Mesendoderm (in vitro differentiated cells): ENCODE measurements at regions not wholly inside any gene's neighbourhood (a gene's known extent, or its start where the extent isn't known, plus 50 kb on each side); places are given as distances from the start of the nearest gene placed in this dataset.
A peak's percentile ranks its signal among the peaks of the same experiment; 100 is the strongest.

ENCODE experiments used
- DNase-seq: peaks from one replicate; pipeline ENCODE4 v3.0.0; 2013
- H2AK5ac ChIP-seq: 2 replicates; pipeline ENCODE4 v1.6.1; 2013; ENCODE audit warnings: low read length, inconsistent platforms
- H2BK120ac ChIP-seq: 2 replicates; pipeline ENCODE4 v1.6.1; 2013; ENCODE audit warnings: low read depth, mild to moderate bottlenecking, low read length, moderate library complexity, mixed read lengths
- H2BK15ac ChIP-seq: replicated peaks from 2 replicates; pipeline ENCODE4 v1.6.1; 2013; ENCODE audit warnings: low read depth, mild to moderate bottlenecking, moderate library complexity
- H2BK5ac ChIP-seq: 2 replicates; pipeline ENCODE4 v1.6.1; 2013; ENCODE audit warnings: low read length, inconsistent platforms
- H3K18ac ChIP-seq: 2 replicates; pipeline ENCODE4 v1.6.1; 2013; ENCODE audit warnings: mild to moderate bottlenecking, low read length, mixed read lengths
- H3K23ac ChIP-seq: one replicate; pipeline ENCODE4 v1.6.1; 2013; ENCODE audit warnings: low read length
- H3K27ac ChIP-seq: 2 replicates; pipeline ENCODE4 v1.5.1; 2013; ENCODE audit warnings: low read depth, mild to moderate bottlenecking, inconsistent platforms, low read length, moderate library complexity
- H3K27me3 ChIP-seq: 2 replicates; pipeline ENCODE4 v1.6.1; 2013; ENCODE audit warnings: low read length, control low read depth, mild to moderate bottlenecking, inconsistent platforms; ENCODE audit not compliant: insufficient read depth, poor library complexity
- H3K36me3 ChIP-seq: 2 replicates; pipeline ENCODE4 v1.6.1; 2013; ENCODE audit warnings: low read length, inconsistent platforms; ENCODE audit not compliant: control insufficient read depth, insufficient read depth
- H3K4ac ChIP-seq: one replicate; pipeline ENCODE4 v1.6.1; 2013; ENCODE audit warnings: low read depth, mild to moderate bottlenecking, low read length, moderate library complexity
- H3K4me1 ChIP-seq: 2 replicates; pipeline ENCODE4 v1.6.1; 2013; ENCODE audit warnings: low read depth, low read length, inconsistent platforms; ENCODE audit not compliant: control insufficient read depth
- H3K4me2 ChIP-seq: 2 replicates; pipeline ENCODE4 v1.6.1; 2013; ENCODE audit warnings: low read length
- H3K4me3 ChIP-seq: 2 replicates; pipeline ENCODE4 v1.5.1; 2013; ENCODE audit warnings: mild to moderate bottlenecking, low read length
- H3K56ac ChIP-seq: one replicate; pipeline ENCODE4 v1.6.1; 2013; ENCODE audit warnings: low read length
- H3K79me1 ChIP-seq: 2 replicates; pipeline ENCODE4 v1.6.1; 2013; ENCODE audit warnings: low read length, inconsistent platforms
- H3K79me2 ChIP-seq: 2 replicates; pipeline ENCODE4 v1.6.1; 2013; ENCODE audit warnings: mild to moderate bottlenecking, low read length; ENCODE audit not compliant: control insufficient read depth, insufficient read depth
- H3K9ac ChIP-seq: 2 replicates; pipeline ENCODE4 v1.6.1; 2013; ENCODE audit warnings: low read length, inconsistent platforms
- H4K5ac ChIP-seq: one replicate; pipeline ENCODE4 v1.6.1; 2013; ENCODE audit warnings: low read length
- H4K8ac ChIP-seq: one replicate; pipeline ENCODE4 v1.6.1; 2013; ENCODE audit warnings: low read depth, mild to moderate bottlenecking, control low read depth, low read length, moderate library complexity
- WGBS: extraction: QIAGEN DNeasy Blood & Tissue Kit; methylation state at CpG from one replicate; pipeline ENCODE4 v1.1.7; 2013; ENCODE audit warnings: low lambda C conversion rate, missing lambda C conversion rate; ENCODE audit not compliant: insufficient coverage; ENCODE audit errors: extremely low coverage; 5-methylcytosine and 5-hydroxymethylcytosine counted together

- no peak overlapping the region for H3K9ac ChIP-seq
- H3K79me1 ChIP-seq: no peaks in the 10 kb centered on the region
- H3K27ac ChIP-seq: no peak overlapping the region
- DNase-seq: peak; percentile 35
- H3K18ac ChIP-seq: no peak overlapping the region
- H3K36me3 ChIP-seq: no peaks in the 10 kb centered on the region
- H3K23ac ChIP-seq: no peak overlapping the region
- no peak overlapping the region for H2BK15ac ChIP-seq
- H2BK5ac ChIP-seq: peak overlapping the region; percentile 11
- H3K4ac ChIP-seq: no peak overlapping the region
- no CpG with 5 or more reads among the region's 6 CpGs for WGBS
- H3K27me3 ChIP-seq: no peaks in the 10 kb centered on the region
- peaks cover 9% of the 10 kb centered on the region for H3K4me1 ChIP-seq
- H2AK5ac ChIP-seq: no peak overlapping the region
- no peaks in the 10 kb centered on the region for H3K79me2 ChIP-seq
- no peak overlapping the region for H4K8ac ChIP-seq
- H3K56ac ChIP-seq: no peak overlapping the region
- no peak overlapping the region for H4K5ac ChIP-seq
- no peak overlapping the region for H3K4me3 ChIP-seq
- H2BK120ac ChIP-seq: no peak overlapping the region
- no peak overlapping the region for H3K4me2 ChIP-seq
Measured at GRCh38 chr17:33390479-33391176, 97.5 kb upstream of the ASIC2 start.

- no peak for DNase-seq
- H4K5ac ChIP-seq: no peak overlapping the region
- H2BK5ac ChIP-seq: no peak overlapping the region
- H3K36me3 ChIP-seq: no peaks in the 10 kb centered on the region
- no peaks in the 10 kb centered on the region for H3K27me3 ChIP-seq
- no peak overlapping the region for H3K9ac ChIP-seq
- H3K4me2 ChIP-seq: no peak overlapping the region
- H3K4ac ChIP-seq: no peak overlapping the region
- H3K18ac ChIP-seq: no peak overlapping the region
- H2AK5ac ChIP-seq: no peak overlapping the region
- WGBS: no CpG with 5 or more reads among the region's 3 CpGs
- H3K27ac ChIP-seq: no peak overlapping the region
- H4K8ac ChIP-seq: no peak overlapping the region
- no peak overlapping the region for H3K4me3 ChIP-seq
- no peaks in the 10 kb centered on the region for H3K4me1 ChIP-seq
- no peak overlapping the region for H2BK15ac ChIP-seq
- no peak overlapping the region for H3K56ac ChIP-seq
- H3K23ac ChIP-seq: no peak overlapping the region
- no peaks in the 10 kb centered on the region for H3K79me1 ChIP-seq
- H2BK120ac ChIP-seq: no peak overlapping the region
- no peaks in the 10 kb centered on the region for H3K79me2 ChIP-seq
Measured at GRCh38 chr17:33396818-33397217, 103.7 kb upstream of the ASIC2 start.

GRCh38 chr17:33398386-33398785 is 105.3 kb upstream of the ASIC2 start:
- Histone ChIP-seq H2BK15ac (no peak overlapping the region), H4K5ac (no peak overlapping the region), H3K23ac (no peak overlapping the region), H2BK120ac (no peak overlapping the region), H3K4me3 (no peak overlapping the region), H3K4me1 (no peaks in the 10 kb centered on the region), H3K4ac (no peak overlapping the region), H3K56ac (no peak overlapping the region), H3K4me2 (no peak overlapping the region), H3K79me1 (no peaks in the 10 kb centered on the region), H3K79me2 (no peaks in the 10 kb centered on the region), H3K27me3 (no peaks in the 10 kb centered on the region), H2AK5ac (no peak overlapping the region), H2BK5ac (no peak overlapping the region), H3K9ac (no peak overlapping the region), H4K8ac (no peak overlapping the region), H3K36me3 (no peaks in the 10 kb centered on the region), H3K18ac (no peak overlapping the region), H3K27ac (no peak overlapping the region)
- 100% methylated on average over 1 of the region's 1 CpG for WGBS
- no peak for DNase-seq

GRCh38 chr17:33401249-33401648 is 108.2 kb upstream of the ASIC2 start:
- Histone ChIP-seq H4K8ac (no peak overlapping the region), H3K27ac (no peak overlapping the region), H3K27me3 (no peaks in the 10 kb centered on the region), H3K4me2 (no peak overlapping the region), H3K4me1 (no peaks in the 10 kb centered on the region), H4K5ac (no peak overlapping the region), H3K79me1 (no peaks in the 10 kb centered on the region), H3K36me3 (no peaks in the 10 kb centered on the region), H3K56ac (no peak overlapping the region), H3K4me3 (no peak overlapping the region), H3K4ac (no peak overlapping the region), H3K18ac (no peak overlapping the region), H2AK5ac (no peak overlapping the region), H3K23ac (no peak overlapping the region), H3K79me2 (no peaks in the 10 kb centered on the region), H2BK15ac (no peak overlapping the region), H3K9ac (no peak overlapping the region), H2BK120ac (no peak overlapping the region), H2BK5ac (no peak overlapping the region)
- no CpG with 5 or more reads among the region's 2 CpGs for WGBS
- no peak for DNase-seq

- Histone ChIP-seq H4K5ac (no peak overlapping the region), H2BK120ac (no peak overlapping the region), H2BK15ac (no peak overlapping the region), H2BK5ac (no peak overlapping the region), H3K18ac (no peak overlapping the region), H3K4me3 (no peak overlapping the region), H3K79me2 (no peaks in the 10 kb centered on the region), H2AK5ac (no peak overlapping the region), H3K56ac (no peak overlapping the region), H3K27ac (no peak overlapping the region), H3K4ac (no peak overlapping the region), H3K79me1 (no peaks in the 10 kb centered on the region), H3K4me2 (no peak overlapping the region), H4K8ac (no peak overlapping the region), H3K36me3 (no peaks in the 10 kb centered on the region), H3K9ac (no peak overlapping the region), H3K23ac (no peak overlapping the region), H3K27me3 (no peaks in the 10 kb centered on the region), H3K4me1 (no peaks in the 10 kb centered on the region)
- DNase-seq: no peak
Measured at GRCh38 chr17:33403194-33403593, 110.1 kb upstream of the ASIC2 start.
